ENCODE measurements at regions not wholly inside any gene's neighbourhood (a gene's known extent, or its start where the extent isn't known, plus 50 kb on each side); places are given as distances from the start of the nearest gene placed in this dataset.
"Not testable (repeated sequence)": the region's sequence is repeated elsewhere in the genome, so short reads cannot be mapped to it uniquely, and the experiment has no call there.

- no peak for DNase-seq
Measured at GRCh38 chr5:85173469-85173868, 788.8 kb upstream of the EDIL3 start.

- DNase-seq, result no peak
Measured at GRCh38 chr5:85182344-85182743, 797.7 kb upstream of the EDIL3 start.

- DNase-seq, result no peak
Measured at GRCh38 chr5:85204289-85204688, 819.6 kb upstream of the EDIL3 start.

GRCh38 chr5:85205430-85205829 lies 820.8 kb upstream of the EDIL3 start:
- no peak for DNase-seq

GRCh38 chr5:85225388-85225787 lies 840.7 kb upstream of the EDIL3 start:
- DNase-seq, result no peak

- DNase-seq, result no peak
Measured at GRCh38 chr5:85249204-85249603, 864.5 kb upstream of the EDIL3 start.

GRCh38 chr5:85263125-85263524 lies 878.4 kb upstream of the EDIL3 start:
- no peak for DNase-seq

- DNase-seq, result no peak
Measured at GRCh38 chr5:85266692-85267091, 882.0 kb upstream of the EDIL3 start.

- DNase-seq, result no peak
Measured at GRCh38 chr5:85268194-85268593, 883.5 kb upstream of the EDIL3 start.

- no peak for DNase-seq
Measured at GRCh38 chr5:85278193-85278592, 893.5 kb upstream of the EDIL3 start.

GRCh38 chr5:85288914-85289313 lies 904.2 kb upstream of the EDIL3 start:
- DNase-seq, result no peak

GRCh38 chr5:85293145-85293785 lies 908.6 kb upstream of the EDIL3 start:
- no peak for DNase-seq

- no peak for DNase-seq
Measured at GRCh38 chr5:85304524-85304923, 919.8 kb upstream of the EDIL3 start.

GRCh38 chr5:85305766-85306165 lies 921.1 kb upstream of the EDIL3 start:
- no peak for DNase-seq

GRCh38 chr5:85311536-85311935 lies 926.9 kb upstream of the EDIL3 start:
- DNase-seq, result no peak

GRCh38 chr5:85320495-85320894 lies 935.8 kb upstream of the EDIL3 start:
- DNase-seq, result no peak

GRCh38 chr5:85333276-85333675 lies 948.6 kb upstream of the EDIL3 start:
- DNase-seq, result no peak

- DNase-seq, result no peak
Measured at GRCh38 chr5:85337435-85337834, 952.8 kb upstream of the EDIL3 start.

GRCh38 chr5:85340790-85341189 lies 956.1 kb upstream of the EDIL3 start:
- DNase-seq, result no peak

GRCh38 chr5:85345818-85346217 lies 961.1 kb upstream of the EDIL3 start:
- DNase-seq, result no peak

- DNase-seq, result no peak
Measured at GRCh38 chr5:85357309-85357708, 972.6 kb upstream of the EDIL3 start.

GRCh38 chr5:85375525-85375924 lies 990.8 kb upstream of the EDIL3 start:
- no peak for DNase-seq

- no peak for DNase-seq
Measured at GRCh38 chr5:85388770-85389169, 1004.1 kb upstream of the EDIL3 start.

GRCh38 chr5:85392309-85392708 lies 1007.6 kb upstream of the EDIL3 start:
- DNase-seq, result not testable (repeated sequence)

- DNase-seq, result no peak
Measured at GRCh38 chr5:85395526-85395925, 1010.8 kb upstream of the EDIL3 start.

GRCh38 chr5:85397451-85397850 lies 1012.8 kb upstream of the EDIL3 start:
- DNase-seq, result no peak
